SKM-1 treated with dmso at 0.1 percent for 144 hours (cell line): ENCODE measurements at regions not wholly inside any gene's neighbourhood (a gene's known extent, or its start where the extent isn't known, plus 50 kb on each side); places are given as distances from the start of the nearest gene placed in this dataset.
"Not testable (repeated sequence)": the region's sequence is repeated elsewhere in the genome, so short reads cannot be mapped to it uniquely, and the experiment has no call there.

Experiments used
- DNase-seq: peaks from one replicate; lab custom pipeline; 2025; ENCODE audit not compliant: unreplicated experiment; lab: John Stamatoyannopoulos, UW

DNA sequence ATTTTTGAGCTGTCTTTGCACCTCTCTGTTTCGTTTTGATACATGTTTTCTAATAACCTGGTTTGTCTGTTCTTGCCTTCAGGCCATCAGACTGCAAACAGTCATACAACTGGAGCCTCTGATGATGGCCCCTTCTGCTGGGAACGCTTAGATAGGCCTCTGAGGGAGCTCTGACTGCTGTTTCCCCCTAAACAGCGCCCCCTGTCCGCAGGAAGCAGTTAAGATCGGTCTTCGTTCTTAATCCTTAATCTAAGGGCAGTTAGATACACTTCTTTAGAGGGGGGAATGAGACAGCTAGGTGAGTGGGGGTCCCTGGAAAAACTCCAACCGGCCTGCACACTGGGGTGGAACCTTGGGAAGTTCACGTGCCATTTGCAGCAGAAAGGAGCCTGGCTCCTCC, 1338.8 kb upstream of the SEL1L start:
- DNase-seq: no peak

DNA sequence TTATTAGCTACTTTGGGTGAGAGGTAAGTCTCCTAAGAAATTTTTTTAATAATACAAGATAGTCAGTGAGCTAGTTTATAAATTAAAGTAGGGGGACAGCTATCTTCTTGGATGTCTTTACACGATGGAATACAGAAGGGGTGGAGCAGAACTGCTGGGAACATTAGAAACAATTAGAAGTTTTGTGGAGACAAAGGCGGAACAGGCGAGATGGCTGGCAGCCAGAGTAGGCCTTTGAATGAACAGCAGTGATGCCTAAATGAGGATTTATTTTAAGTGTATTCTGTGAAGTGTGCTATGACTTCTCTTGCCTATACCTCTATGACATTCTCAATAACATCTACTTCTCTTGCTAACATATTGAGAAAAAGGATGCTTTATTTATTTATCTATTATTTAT, 1345.3 kb upstream of the SEL1L start:
- no peak for DNase-seq

DNA sequence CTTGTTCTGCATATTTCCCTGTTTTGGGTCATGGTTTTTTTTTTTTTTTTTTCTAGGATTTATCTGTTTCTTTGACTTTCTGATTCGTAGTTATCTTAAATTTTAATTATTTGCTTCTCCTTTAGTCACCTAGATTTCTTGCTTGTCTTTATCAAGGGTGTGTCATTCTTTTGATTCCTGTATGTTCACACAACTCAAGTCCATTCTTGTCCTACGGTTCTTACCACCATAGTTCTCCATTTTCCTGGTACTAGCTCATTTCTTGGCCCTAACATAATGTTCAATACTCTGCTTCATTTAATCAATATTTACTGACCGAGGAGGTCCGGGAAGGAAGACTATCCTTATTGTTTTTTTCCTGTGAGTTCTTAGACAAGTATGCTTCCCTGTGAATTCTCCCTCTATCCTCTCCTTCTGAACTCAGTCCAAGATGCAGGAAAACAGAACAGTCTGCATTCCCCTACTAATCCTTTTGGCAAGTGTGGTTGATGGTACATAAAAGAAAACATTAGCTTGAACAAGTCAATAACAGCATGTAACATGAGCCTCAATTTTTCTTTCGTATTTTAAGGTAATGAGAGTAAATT, 1346.4 kb upstream of the SEL1L start:
- DNase-seq: no peak

GRCh38 chr14:82886670-82887069, 1353.0 kb upstream of the SEL1L start:
- DNase-seq: no peak

DNA sequence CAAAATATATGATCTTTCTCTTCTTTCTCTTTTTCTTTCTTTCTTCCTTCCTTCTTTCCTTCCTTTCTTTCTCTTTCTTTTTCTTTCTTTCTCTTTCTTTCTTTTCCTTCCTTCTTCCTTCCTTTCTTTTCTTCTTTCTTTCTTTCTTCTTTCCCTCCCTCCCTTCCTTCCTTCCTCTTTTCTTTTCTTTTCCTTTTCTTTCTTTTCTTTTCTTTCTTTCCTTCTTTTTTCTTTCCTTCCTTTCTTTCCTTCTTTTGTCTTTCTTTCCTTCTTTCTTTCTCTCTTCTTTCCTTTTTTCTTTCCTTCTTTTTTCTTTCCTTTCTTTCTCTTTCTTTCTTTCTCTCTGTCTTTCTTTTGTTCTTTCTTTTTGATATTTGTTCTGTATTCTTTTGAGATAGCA, 1356.0 kb upstream of the SEL1L start:
- DNase-seq: no peak

DNA sequence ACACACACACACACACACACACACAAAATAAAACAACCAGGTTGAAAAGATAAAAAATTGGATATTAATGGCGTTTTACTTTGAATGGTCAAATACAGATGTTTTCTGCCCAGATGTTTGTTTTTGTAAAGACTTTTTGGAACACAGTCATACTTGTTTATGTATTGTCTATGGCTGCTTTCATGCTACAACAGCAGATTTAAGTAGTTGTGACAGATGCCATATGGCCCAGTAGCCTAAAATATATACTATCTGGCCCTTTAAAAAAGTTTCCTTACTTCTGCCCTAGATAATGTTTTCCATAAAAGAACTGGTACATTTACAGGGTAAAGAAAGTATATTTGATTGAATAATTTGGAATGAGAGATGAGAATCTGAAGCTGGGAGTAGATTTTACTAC, 1362.8 kb upstream of the SEL1L start:
- no peak for DNase-seq

- no peak for DNase-seq
Measured at GRCh38 chr14:82897469-82898308, 1364.0 kb upstream of the SEL1L start.

GRCh38 chr14:82905762-82906161, 1372.1 kb upstream of the SEL1L start:
- DNase-seq: no peak

- no peak for DNase-seq
Measured at GRCh38 chr14:82911930-82912329, 1378.3 kb upstream of the SEL1L start.

DNA sequence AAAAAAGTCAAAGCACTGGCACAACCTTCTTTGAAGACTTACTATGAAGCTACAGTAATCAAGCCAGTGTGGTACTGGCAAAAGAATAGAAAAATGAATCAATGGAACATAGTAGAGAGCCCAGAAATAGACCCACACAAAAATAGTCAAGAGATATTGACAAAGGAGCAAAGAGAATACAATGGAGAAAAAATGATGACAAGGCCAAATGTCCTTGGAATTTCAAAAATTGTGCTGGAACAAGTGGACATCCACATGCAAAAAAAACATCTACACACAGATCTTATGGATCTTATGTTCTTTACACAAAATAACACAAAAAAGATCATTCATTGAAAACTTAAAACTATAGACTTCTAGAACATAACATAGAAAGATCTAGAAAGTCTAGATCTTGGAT, 1379.7 kb upstream of the SEL1L start:
- no peak for DNase-seq

GRCh38 chr14:82915381-82915780, 1381.7 kb upstream of the SEL1L start:
- no peak for DNase-seq

GRCh38 chr14:82935691-82936090, 1402.0 kb upstream of the SEL1L start:
- no peak for DNase-seq

- no peak for DNase-seq
Measured at GRCh38 chr14:82951171-82951570, 1417.5 kb upstream of the SEL1L start.

- DNase-seq: no peak
Measured at GRCh38 chr14:82963756-82964155, 1430.1 kb upstream of the SEL1L start.

GRCh38 chr14:82987502-82988124, 1454.0 kb upstream of the SEL1L start:
- DNase-seq: no peak

DNA sequence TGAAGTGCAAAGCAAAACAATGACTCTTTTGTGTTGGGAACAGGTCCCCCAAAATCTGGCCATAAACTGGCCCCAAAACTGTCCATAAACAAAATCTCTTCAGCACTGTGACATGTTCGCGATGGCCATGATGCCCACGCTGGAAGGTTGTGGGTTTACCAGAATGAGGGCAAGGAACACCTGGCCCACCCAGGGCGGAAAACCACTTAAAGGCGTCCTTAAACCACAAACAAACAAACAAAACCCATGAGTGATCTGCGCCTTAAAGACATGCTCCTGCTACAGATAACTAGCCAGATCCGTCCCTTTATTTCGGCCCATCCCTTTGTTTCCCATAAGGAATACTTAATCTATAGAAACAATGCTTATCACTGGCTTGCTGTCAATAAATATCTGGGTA, 1460.9 kb upstream of the SEL1L start:
- not testable (repeated sequence) for DNase-seq

DNA sequence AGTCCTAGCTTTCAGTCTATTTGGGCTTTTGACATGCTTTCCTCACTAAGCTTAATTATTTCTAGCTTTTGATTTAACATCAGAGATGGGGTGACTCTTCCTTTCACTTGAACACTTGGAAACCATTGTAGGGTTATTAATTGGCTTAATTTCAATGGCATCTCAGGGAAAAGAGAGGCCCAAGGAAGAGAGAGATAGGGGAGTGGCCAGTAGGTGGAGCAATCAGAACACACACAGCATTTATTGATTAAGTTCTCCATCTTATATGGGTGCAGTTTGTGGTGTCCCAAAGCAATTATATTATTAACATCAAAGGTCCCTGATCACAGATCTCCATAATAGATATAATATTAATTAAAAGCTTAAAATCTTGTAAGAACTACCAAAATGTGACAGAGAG, 1466.1 kb upstream of the SEL1L start:
- DNase-seq: no peak

- no peak for DNase-seq
Measured at GRCh38 chr14:83004456-83005006, 1470.9 kb upstream of the SEL1L start.

- DNase-seq: no peak
Measured at GRCh38 chr14:83006121-83006670, 1472.5 kb upstream of the SEL1L start.

- not testable (repeated sequence) for DNase-seq
Measured at GRCh38 chr14:83007052-83007451, 1473.4 kb upstream of the SEL1L start.

- no peak for DNase-seq
Measured at GRCh38 chr14:83007641-83008225, 1474.1 kb upstream of the SEL1L start.
